ENCODE measurements at regions not wholly inside any gene's neighbourhood (a gene's known extent, or its start where the extent isn't known, plus 50 kb on each side); places are given as distances from the start of the nearest gene placed in this dataset.

GRCh38 chr5:124996764-124997077 lies 250.3 kb upstream of the ZNF608 start:
- no peak for TF ChIP-seq CTCF (IDR thresholded peaks at IDR 0.05)
- TF ChIP-seq POLR2A (IDR thresholded peaks at IDR 0.05) = no peak
